ENCODE measurements at regions not wholly inside any gene's neighbourhood (a gene's known extent, or its start where the extent isn't known, plus 50 kb on each side); places are given as distances from the start of the nearest gene placed in this dataset.
A peak's percentile ranks its signal among the peaks of the same experiment; 100 is the strongest.
"Not testable (repeated sequence)": the region's sequence is repeated elsewhere in the genome, so short reads cannot be mapped to it uniquely, and the experiment has no call there.

- DNase-seq (ENCODE audit: low read depth), result no peak
Measured at GRCh38 chr1:104019675-104020049, 270.0 kb downstream of the AMY1C start.

GRCh38 chr1:104028416-104029035, 278.8 kb downstream of the AMY1C start:
- DNase-seq (ENCODE audit: low read depth), result no peak

- DNase-seq (ENCODE audit: low read depth), result no peak
Measured at GRCh38 chr1:104029456-104029970, 279.8 kb downstream of the AMY1C start.

- DNase-seq (ENCODE audit: low read depth), result no peak
Measured at GRCh38 chr1:104056786-104057185, 307.1 kb downstream of the AMY1C start.

GRCh38 chr1:104057219-104057898, 307.7 kb downstream of the AMY1C start:
- not testable (repeated sequence) for DNase-seq (ENCODE audit: low read depth)

GRCh38 chr1:104061637-104062036, 311.9 kb downstream of the AMY1C start:
- DNase-seq (ENCODE audit: low read depth), result not testable (repeated sequence)

GRCh38 chr1:104064399-104064798, 314.7 kb downstream of the AMY1C start:
- DNase-seq (ENCODE audit: low read depth), result peak; percentile 44

- DNase-seq (ENCODE audit: low read depth), result no peak
Measured at GRCh38 chr1:104072915-104073371, 323.2 kb downstream of the AMY1C start.

- DNase-seq (ENCODE audit: low read depth), result no peak
Measured at GRCh38 chr1:104073463-104073902, 323.8 kb downstream of the AMY1C start.

GRCh38 chr1:104082221-104082620, 332.5 kb downstream of the AMY1C start:
- no peak for DNase-seq (ENCODE audit: low read depth)

- no peak for DNase-seq (ENCODE audit: low read depth)
Measured at GRCh38 chr1:104084380-104084779, 334.7 kb downstream of the AMY1C start.

- no peak for DNase-seq (ENCODE audit: low read depth)
Measured at GRCh38 chr1:104092698-104093097, 343.0 kb downstream of the AMY1C start.

GRCh38 chr1:104098837-104099236, 349.1 kb downstream of the AMY1C start:
- DNase-seq (ENCODE audit: low read depth), result no peak

GRCh38 chr1:104100115-104100514, 350.4 kb downstream of the AMY1C start:
- no peak for DNase-seq (ENCODE audit: low read depth)

- no peak for DNase-seq (ENCODE audit: low read depth)
Measured at GRCh38 chr1:104105465-104105864, 355.8 kb downstream of the AMY1C start.

GRCh38 chr1:104120525-104120924, 370.8 kb downstream of the AMY1C start:
- DNase-seq (ENCODE audit: low read depth), result no peak

GRCh38 chr1:104121271-104121670, 371.6 kb downstream of the AMY1C start:
- DNase-seq (ENCODE audit: low read depth), result no peak

GRCh38 chr1:104125266-104125665, 375.6 kb downstream of the AMY1C start:
- DNase-seq (ENCODE audit: low read depth), result peak; percentile 22

- no peak for DNase-seq (ENCODE audit: low read depth)
Measured at GRCh38 chr1:104125970-104126369, 376.3 kb downstream of the AMY1C start.

GRCh38 chr1:104132382-104132973, 382.8 kb downstream of the AMY1C start:
- DNase-seq (ENCODE audit: low read depth), result no peak

GRCh38 chr1:104135036-104135435, 385.3 kb downstream of the AMY1C start:
- not testable (repeated sequence) for DNase-seq (ENCODE audit: low read depth)

- no peak for DNase-seq (ENCODE audit: low read depth)
Measured at GRCh38 chr1:104136621-104137020, 386.9 kb downstream of the AMY1C start.

- DNase-seq (ENCODE audit: low read depth), result no peak
Measured at GRCh38 chr1:104156738-104157137, 407.0 kb downstream of the AMY1C start.
